MM.1S (cell line): ENCODE measurements at regions not wholly inside any gene's neighbourhood (a gene's known extent, or its start where the extent isn't known, plus 50 kb on each side); places are given as distances from the start of the nearest gene placed in this dataset.

Experiments used
- DNase-seq: peaks from one replicate; pipeline ENCODE4 v3.0.0-alpha.2; 2015
- H2AFZ ChIP-seq: fragments of 300-600 bp; sonication (generic); 2 replicates; pipeline ENCODE4 v1.6.0; 2016; ENCODE audit warnings: antibody characterized with exemption, low read length
- H3F3A ChIP-seq: fragments of 300-600 bp; sonication (generic); 2 replicates; pipeline ENCODE4 v1.6.1; 2016; ENCODE audit warnings: mild to moderate bottlenecking, antibody characterized with exemption, low read length, moderate library complexity, mixed read lengths; ENCODE audit not compliant: insufficient read depth
- H3K27ac ChIP-seq: fragments of 300-600 bp; sonication (generic); 2 replicates; pipeline ENCODE4 v1.5.1; 2016; ENCODE audit warnings: mild to moderate bottlenecking, low read length
- H3K27me3 ChIP-seq: fragments of 300-600 bp; sonication (generic); replicated peaks from 2 replicates; pipeline ENCODE4 v1.6.0; 2016; ENCODE audit warnings: low read length; ENCODE audit not compliant: insufficient read depth
- H3K36me3 ChIP-seq: fragments of 300-600 bp; sonication (generic); replicated peaks from 2 replicates; pipeline ENCODE4 v1.6.1; 2016; ENCODE audit warnings: mild to moderate bottlenecking, low read length, mixed read lengths; ENCODE audit not compliant: insufficient read depth
- H3K4me1 ChIP-seq: fragments of 300-600 bp; sonication (generic); 2 replicates; pipeline ENCODE4 v1.6.1; 2016; ENCODE audit warnings: low read length, mixed read lengths
- H3K4me2 ChIP-seq: fragments of 300-600 bp; sonication (generic); 2 replicates; pipeline ENCODE4 v1.6.0; 2016; ENCODE audit warnings: low read depth, low read length
- H3K4me3 ChIP-seq: fragments of 300-600 bp; sonication (generic); 2 replicates; pipeline ENCODE4 v1.5.1; 2016; ENCODE audit warnings: low read length, mixed read lengths
- H3K79me2 ChIP-seq: fragments of 300-600 bp; sonication (generic); 2 replicates; pipeline ENCODE4 v1.6.1; 2016; ENCODE audit warnings: mixed run types, low read length, mixed read lengths
- H3K9ac ChIP-seq: fragments of 300-600 bp; sonication (generic); 2 replicates; pipeline ENCODE4 v1.6.1; 2016; ENCODE audit warnings: low read length, mixed read lengths
- H3K9me2 ChIP-seq: fragments of 300-600 bp; sonication (generic); replicated peaks from 2 replicates; pipeline ENCODE4 v1.6.1; 2016; ENCODE audit warnings: mild to moderate bottlenecking, low read length, mixed read lengths; ENCODE audit not compliant: insufficient read depth
- H3K9me3 ChIP-seq: fragments of 300-600 bp; sonication (generic); replicated peaks from 2 replicates; pipeline ENCODE4 v1.6.1; 2016; ENCODE audit warnings: mild to moderate bottlenecking, low read length, mixed read lengths; ENCODE audit not compliant: insufficient read depth
- H4K20me1 ChIP-seq: fragments of 300-600 bp; sonication (generic); 2 replicates; pipeline ENCODE4 v1.6.1; 2016; ENCODE audit warnings: mild to moderate bottlenecking, low read length, moderate library complexity, mixed read lengths; ENCODE audit not compliant: insufficient read depth
- EZH2 ChIP-seq: fragments of 300-600 bp; sonication (generic); optimal IDR thresholded peaks from 2 replicates; pipeline ENCODE3; 2017; ENCODE audit warnings: low read depth, mild to moderate bottlenecking, antibody characterized with exemption, low read length, mixed read lengths
- EZH2phosphoT487 ChIP-seq: fragments of 300-600 bp; sonication (generic); IDR thresholded peaks from 2 replicates; pipeline ENCODE4 v1.6.1; 2018; ENCODE audit warnings: antibody characterized with exemption, low read length
- TF ChIP-seq, protein P1 (sequence below): fragments of 300-600 bp; sonication (generic); IDR thresholded peaks from 2 replicates; pipeline ENCODE4 v1.5.1; 2016; ENCODE audit warnings: antibody characterized with exemption, low read length, mixed read lengths

GRCh38 chr9:134561427-134562145 is 80.0 kb upstream of the COL5A1 start:
- no peaks in the 10 kb centered on the region for H3F3A ChIP-seq
- no peak overlapping the region for H3K4me3 ChIP-seq
- H3K4me2 ChIP-seq, result no peak overlapping the region
- no peak overlapping the region for H2AFZ ChIP-seq
- H3K27me3 ChIP-seq, result peaks cover 95% of the 10 kb centered on the region
- TF ChIP-seq, protein P1, sequence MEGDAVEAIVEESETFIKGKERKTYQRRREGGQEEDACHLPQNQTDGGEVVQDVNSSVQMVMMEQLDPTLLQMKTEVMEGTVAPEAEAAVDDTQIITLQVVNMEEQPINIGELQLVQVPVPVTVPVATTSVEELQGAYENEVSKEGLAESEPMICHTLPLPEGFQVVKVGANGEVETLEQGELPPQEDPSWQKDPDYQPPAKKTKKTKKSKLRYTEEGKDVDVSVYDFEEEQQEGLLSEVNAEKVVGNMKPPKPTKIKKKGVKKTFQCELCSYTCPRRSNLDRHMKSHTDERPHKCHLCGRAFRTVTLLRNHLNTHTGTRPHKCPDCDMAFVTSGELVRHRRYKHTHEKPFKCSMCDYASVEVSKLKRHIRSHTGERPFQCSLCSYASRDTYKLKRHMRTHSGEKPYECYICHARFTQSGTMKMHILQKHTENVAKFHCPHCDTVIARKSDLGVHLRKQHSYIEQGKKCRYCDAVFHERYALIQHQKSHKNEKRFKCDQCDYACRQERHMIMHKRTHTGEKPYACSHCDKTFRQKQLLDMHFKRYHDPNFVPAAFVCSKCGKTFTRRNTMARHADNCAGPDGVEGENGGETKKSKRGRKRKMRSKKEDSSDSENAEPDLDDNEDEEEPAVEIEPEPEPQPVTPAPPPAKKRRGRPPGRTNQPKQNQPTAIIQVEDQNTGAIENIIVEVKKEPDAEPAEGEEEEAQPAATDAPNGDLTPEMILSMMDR, result no peak
- no peak for TF ChIP-seq EZH2phosphoT487
- no peak for TF ChIP-seq EZH2
- H3K4me1 ChIP-seq, result no peaks in the 10 kb centered on the region
- no peaks in the 10 kb centered on the region for H3K9me3 ChIP-seq
- no peaks in the 10 kb centered on the region for H3K9me2 ChIP-seq
- no peaks in the 10 kb centered on the region for H4K20me1 ChIP-seq
- H3K27ac ChIP-seq, result no peak overlapping the region
- H3K79me2 ChIP-seq, result no peaks in the 10 kb centered on the region
- H3K9ac ChIP-seq, result no peak overlapping the region
- no peaks in the 10 kb centered on the region for H3K36me3 ChIP-seq
- DNase-seq, result no peak

DNA sequence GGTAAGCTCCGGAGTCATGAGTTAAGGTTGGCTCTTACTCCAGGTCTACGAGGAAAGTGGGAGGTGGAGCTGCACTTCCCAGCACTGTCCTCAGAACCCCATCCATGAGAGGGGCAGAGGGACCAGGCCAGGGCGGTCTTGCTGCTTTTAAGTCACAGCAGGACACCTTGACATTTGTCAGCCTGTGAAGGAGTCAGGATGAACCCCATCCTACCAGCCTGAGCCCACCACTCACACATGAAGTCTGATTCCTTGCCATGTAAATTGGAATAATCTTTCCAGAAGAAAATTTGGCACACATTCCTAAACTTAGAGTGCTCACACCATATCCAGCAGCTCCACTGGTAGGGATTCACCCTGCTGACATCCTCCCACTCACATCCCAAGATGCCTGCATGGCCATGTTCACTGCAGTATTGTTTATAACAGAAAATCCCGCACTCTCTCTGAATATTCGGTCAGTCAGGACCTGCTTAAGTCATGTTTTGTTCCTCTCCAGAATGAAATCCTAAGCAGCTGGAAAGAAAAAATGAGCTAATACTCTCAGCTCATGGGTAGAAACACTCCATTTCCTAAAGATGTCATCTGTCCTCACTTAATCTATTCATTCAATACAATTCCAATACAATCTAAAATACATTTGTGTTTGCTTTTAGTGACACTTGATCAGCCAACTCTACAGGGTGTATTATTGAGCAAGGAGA is 79.3 kb upstream of the COL5A1 start:
- no peak overlapping the region for H3K27ac ChIP-seq
- H3K36me3 ChIP-seq, result no peaks in the 10 kb centered on the region
- no peak overlapping the region for H3K4me2 ChIP-seq
- no peaks in the 10 kb centered on the region for H3K4me1 ChIP-seq
- no peaks in the 10 kb centered on the region for H4K20me1 ChIP-seq
- no peaks in the 10 kb centered on the region for H3F3A ChIP-seq
- no peaks in the 10 kb centered on the region for H3K79me2 ChIP-seq
- no peaks in the 10 kb centered on the region for H3K9me2 ChIP-seq
- no peak for DNase-seq
- H3K27me3 ChIP-seq, result peaks cover 95% of the 10 kb centered on the region
- H2AFZ ChIP-seq, result no peak overlapping the region
- no peaks in the 10 kb centered on the region for H3K9me3 ChIP-seq
- TF ChIP-seq, protein P1, result no peak
- TF ChIP-seq EZH2 (no peak), EZH2phosphoT487 (no peak)
- no peak overlapping the region for H3K9ac ChIP-seq
- no peak overlapping the region for H3K4me3 ChIP-seq

GRCh38 chr9:134563397-134563796 is 78.2 kb upstream of the COL5A1 start:
- H3K9ac ChIP-seq, result no peak overlapping the region
- no peaks in the 10 kb centered on the region for H3K4me1 ChIP-seq
- DNase-seq, result no peak
- no peaks in the 10 kb centered on the region for H3K9me3 ChIP-seq
- no peak overlapping the region for H2AFZ ChIP-seq
- H3K9me2 ChIP-seq, result no peaks in the 10 kb centered on the region
- no peaks in the 10 kb centered on the region for H3F3A ChIP-seq
- peaks cover 96% of the 10 kb centered on the region for H3K27me3 ChIP-seq
- no peaks in the 10 kb centered on the region for H3K36me3 ChIP-seq
- H3K79me2 ChIP-seq, result no peaks in the 10 kb centered on the region
- H3K4me3 ChIP-seq, result no peak overlapping the region
- no peak overlapping the region for H3K4me2 ChIP-seq
- TF ChIP-seq, protein P1, result no peak
- TF ChIP-seq EZH2, result no peak
- no peak for TF ChIP-seq EZH2phosphoT487
- H4K20me1 ChIP-seq, result no peaks in the 10 kb centered on the region
- H3K27ac ChIP-seq, result no peak overlapping the region
